Osteocyte (in vitro differentiated cells): ENCODE measurements at regions not wholly inside any gene's neighbourhood (a gene's known extent, or its start where the extent isn't known, plus 50 kb on each side); places are given as distances from the start of the nearest gene placed in this dataset.

Experiments used
- DNase-seq: peaks from one replicate; pipeline ENCODE4 v3.0.0; 2021; ENCODE audit warnings: mixed read lengths; ENCODE audit not compliant: unreplicated experiment; ENCODE audit errors: extremely low spot score
- H3K27ac Mint-ChIP-seq: one replicate; pipeline ENCODE4 v1.8.0; 2021; ENCODE audit warnings: mild to moderate bottlenecking, mixed read lengths; ENCODE audit not compliant: unreplicated experiment
- H3K27me3 Mint-ChIP-seq: one replicate; pipeline ENCODE4 v1.8.0; 2021; ENCODE audit warnings: mixed read lengths; ENCODE audit not compliant: unreplicated experiment
- H3K36me3 Mint-ChIP-seq: one replicate; pipeline ENCODE4 v1.8.0; 2021; ENCODE audit warnings: mixed read lengths; ENCODE audit not compliant: unreplicated experiment
- H3K4me1 Mint-ChIP-seq: one replicate; pipeline ENCODE4 v1.8.0; 2021; ENCODE audit warnings: mixed read lengths; ENCODE audit not compliant: unreplicated experiment
- H3K4me3 Mint-ChIP-seq: one replicate; pipeline ENCODE4 v1.8.0; 2021; ENCODE audit warnings: mild to moderate bottlenecking, moderate library complexity, mixed read lengths; ENCODE audit not compliant: unreplicated experiment
- H3K9me3 Mint-ChIP-seq: one replicate; pipeline ENCODE4 v1.8.0; 2021; ENCODE audit warnings: mixed read lengths; ENCODE audit not compliant: unreplicated experiment
- TF ChIP-seq, protein P1 (sequence below): fragments of 200-600 bp; sonication (generic); IDR thresholded peaks from 2 replicates; pipeline ENCODE4 v1.5.0; 2021; ENCODE audit warnings: antibody characterized with exemption, mild to moderate bottlenecking, moderate library complexity

DNA sequence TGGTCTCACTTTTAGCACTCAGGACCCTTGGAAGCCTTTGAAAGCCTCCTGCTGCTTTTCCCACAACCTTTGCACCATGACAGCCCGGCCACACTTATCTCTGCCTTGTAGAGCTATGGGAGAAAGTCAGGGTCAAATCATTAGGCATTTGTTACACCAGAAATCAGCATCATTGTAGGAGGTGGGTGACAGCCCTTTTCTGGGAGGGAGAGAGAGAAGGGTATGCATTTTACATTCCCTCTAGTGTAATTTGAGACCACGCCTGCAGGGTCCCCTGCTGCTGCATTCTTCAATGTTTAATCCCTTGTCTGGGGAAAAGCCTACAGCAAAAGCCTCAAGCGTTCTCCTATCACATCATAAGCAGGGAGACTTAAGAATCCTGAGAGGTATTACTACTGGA is 766.8 kb upstream of the FAM98A start:
- Mint-ChIP-seq H3K27ac (no peak overlapping the region), H3K4me3 (no peak overlapping the region), H3K9me3 (no peaks in the 10 kb centered on the region), H3K36me3 (no peaks in the 10 kb centered on the region), H3K4me1 (no peaks in the 10 kb centered on the region), H3K27me3 (no peaks in the 10 kb centered on the region)
- TF ChIP-seq, protein P1, sequence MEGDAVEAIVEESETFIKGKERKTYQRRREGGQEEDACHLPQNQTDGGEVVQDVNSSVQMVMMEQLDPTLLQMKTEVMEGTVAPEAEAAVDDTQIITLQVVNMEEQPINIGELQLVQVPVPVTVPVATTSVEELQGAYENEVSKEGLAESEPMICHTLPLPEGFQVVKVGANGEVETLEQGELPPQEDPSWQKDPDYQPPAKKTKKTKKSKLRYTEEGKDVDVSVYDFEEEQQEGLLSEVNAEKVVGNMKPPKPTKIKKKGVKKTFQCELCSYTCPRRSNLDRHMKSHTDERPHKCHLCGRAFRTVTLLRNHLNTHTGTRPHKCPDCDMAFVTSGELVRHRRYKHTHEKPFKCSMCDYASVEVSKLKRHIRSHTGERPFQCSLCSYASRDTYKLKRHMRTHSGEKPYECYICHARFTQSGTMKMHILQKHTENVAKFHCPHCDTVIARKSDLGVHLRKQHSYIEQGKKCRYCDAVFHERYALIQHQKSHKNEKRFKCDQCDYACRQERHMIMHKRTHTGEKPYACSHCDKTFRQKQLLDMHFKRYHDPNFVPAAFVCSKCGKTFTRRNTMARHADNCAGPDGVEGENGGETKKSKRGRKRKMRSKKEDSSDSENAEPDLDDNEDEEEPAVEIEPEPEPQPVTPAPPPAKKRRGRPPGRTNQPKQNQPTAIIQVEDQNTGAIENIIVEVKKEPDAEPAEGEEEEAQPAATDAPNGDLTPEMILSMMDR: no peak
- DNase-seq: no peak

DNA sequence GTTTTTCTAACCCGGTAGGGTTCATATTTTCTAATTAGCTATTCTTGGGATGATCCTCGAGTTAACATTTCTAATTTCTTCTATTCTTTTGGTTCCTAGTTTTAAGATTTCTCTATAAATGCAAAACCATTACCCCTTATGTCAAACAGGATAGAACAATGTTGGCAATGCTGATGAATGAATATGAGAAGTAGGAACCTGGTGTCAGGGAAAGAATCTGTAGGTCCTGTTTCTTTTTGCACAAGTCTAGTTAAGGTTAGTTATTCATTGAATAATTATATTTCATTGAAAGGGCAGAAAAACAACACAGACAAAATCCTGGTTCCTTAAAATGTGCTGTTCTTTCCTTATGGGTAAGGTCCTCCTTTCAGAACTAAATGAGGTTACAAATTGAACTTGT is 766.4 kb upstream of the FAM98A start:
- Mint-ChIP-seq H3K4me1 (no peaks in the 10 kb centered on the region), H3K27ac (no peak overlapping the region), H3K4me3 (no peak overlapping the region), H3K36me3 (no peaks in the 10 kb centered on the region), H3K27me3 (no peaks in the 10 kb centered on the region), H3K9me3 (no peaks in the 10 kb centered on the region)
- TF ChIP-seq, protein P1: no peak
- no peak for DNase-seq

DNA sequence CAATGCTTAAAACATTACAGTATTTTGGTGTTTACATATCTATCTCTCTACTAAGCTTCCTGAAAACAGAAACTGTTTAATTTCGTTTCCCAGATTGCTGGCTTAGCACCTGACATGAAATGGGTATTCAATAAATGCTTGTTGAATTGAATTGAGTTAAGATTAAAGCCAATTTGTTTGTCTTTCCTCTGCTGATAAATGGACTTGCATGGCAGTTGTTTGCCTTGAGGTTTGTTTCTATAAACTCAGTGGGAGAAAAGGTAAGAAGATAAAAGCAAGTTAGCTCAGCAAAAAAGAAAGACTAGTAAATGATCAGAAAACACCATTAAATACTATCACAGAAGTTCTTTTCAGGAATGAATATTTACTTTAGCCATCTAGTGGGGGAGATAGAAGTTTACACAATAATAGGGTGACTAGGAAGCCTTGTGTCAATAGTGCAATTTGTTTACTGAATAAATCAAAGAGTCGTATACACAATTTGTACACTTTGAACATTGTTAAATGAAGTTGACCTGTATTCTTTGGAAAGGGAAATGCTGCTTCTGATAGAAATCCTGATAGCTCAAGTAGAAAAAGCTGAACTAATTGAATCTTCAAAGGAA is 754.5 kb upstream of the FAM98A start:
- Mint-ChIP-seq H3K4me3 (no peak overlapping the region), H3K9me3 (no peaks in the 10 kb centered on the region), H3K36me3 (no peaks in the 10 kb centered on the region), H3K27me3 (no peaks in the 10 kb centered on the region), H3K4me1 (no peaks in the 10 kb centered on the region), H3K27ac (no peak overlapping the region)
- DNase-seq: no peak
- TF ChIP-seq, protein P1: no peak

DNA sequence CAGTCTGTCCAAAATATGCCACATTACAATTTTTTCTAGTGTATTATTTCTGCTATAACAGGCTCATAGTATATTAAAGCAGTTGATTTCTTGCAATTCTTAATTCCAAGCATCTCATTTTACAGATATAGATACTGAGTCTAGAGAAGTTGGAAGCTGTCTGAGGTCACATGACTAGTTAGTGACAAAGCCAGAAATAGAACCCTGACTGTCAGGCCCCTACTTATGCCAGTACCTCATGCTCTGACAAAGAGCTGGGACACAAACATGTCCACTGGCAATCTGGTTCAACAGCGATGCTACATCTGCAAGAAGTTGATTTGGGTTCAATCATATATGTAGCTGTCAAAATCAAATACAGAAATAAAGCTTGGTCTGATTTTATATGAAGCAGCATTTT is 750.4 kb upstream of the FAM98A start:
- DNase-seq: no peak
- TF ChIP-seq, protein P1: no peak
- no peaks in the 10 kb centered on the region for H3K27me3 Mint-ChIP-seq
- no peak overlapping the region for H3K27ac Mint-ChIP-seq
- H3K4me3 Mint-ChIP-seq: no peak overlapping the region
- no peaks in the 10 kb centered on the region for H3K9me3 Mint-ChIP-seq
- no peaks in the 10 kb centered on the region for H3K36me3 Mint-ChIP-seq
- H3K4me1 Mint-ChIP-seq: no peaks in the 10 kb centered on the region

DNA sequence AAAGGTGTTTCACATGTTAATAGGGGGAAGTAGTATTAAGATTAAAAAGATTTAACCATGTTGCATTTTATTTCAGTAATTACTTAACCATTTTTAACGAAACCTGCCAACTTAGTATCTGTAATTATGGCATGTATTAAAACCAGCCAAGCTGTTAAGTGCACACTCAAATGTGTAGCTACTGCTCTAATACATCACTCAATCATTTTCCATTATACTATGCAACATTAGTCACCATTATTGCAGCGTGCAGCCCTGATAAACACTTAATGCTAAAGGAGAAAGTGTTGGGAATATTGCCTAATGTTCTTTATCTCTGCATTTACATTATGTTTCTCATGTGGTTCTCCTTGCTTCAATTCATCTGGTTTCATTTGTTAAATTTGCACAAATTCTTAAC is 745.9 kb upstream of the FAM98A start:
- H3K4me3 Mint-ChIP-seq: no peak overlapping the region
- H3K36me3 Mint-ChIP-seq: no peaks in the 10 kb centered on the region
- H3K27me3 Mint-ChIP-seq: no peaks in the 10 kb centered on the region
- TF ChIP-seq, protein P1: no peak
- no peak overlapping the region for H3K27ac Mint-ChIP-seq
- no peaks in the 10 kb centered on the region for H3K9me3 Mint-ChIP-seq
- no peaks in the 10 kb centered on the region for H3K4me1 Mint-ChIP-seq
- no peak for DNase-seq
